Smooth muscle cell (in vitro differentiated cells): ENCODE measurements at regions not wholly inside any gene's neighbourhood (a gene's known extent, or its start where the extent isn't known, plus 50 kb on each side); places are given as distances from the start of the nearest gene placed in this dataset.

ENCODE experiments used
- DNase-seq: peaks from one replicate; lab custom pipeline; 2025; ENCODE audit not compliant: unreplicated experiment; lab: John Stamatoyannopoulos, UW
- H2AFZ ChIP-seq: fragments of 200-600 bp; sonication (generic); 2 replicates; pipeline ENCODE4 v1.6.0; 2016; ENCODE audit warnings: antibody characterized with exemption, low read depth, mild to moderate bottlenecking
- H3F3A ChIP-seq: fragments of 200-600 bp; sonication (generic); 2 replicates; pipeline ENCODE4 v1.6.0; 2017; ENCODE audit warnings: antibody characterized with exemption, low read depth
- H3K27ac ChIP-seq: fragments of 200-600 bp; sonication (generic); 2 replicates; pipeline ENCODE4 v1.5.1; 2016; ENCODE audit warnings: low read depth, mild to moderate bottlenecking
- H3K27me3 ChIP-seq: fragments of 200-600 bp; sonication (generic); 2 replicates; pipeline ENCODE4 v1.6.1; 2016; ENCODE audit warnings: low read depth, mild to moderate bottlenecking
- H3K36me3 ChIP-seq: fragments of 200-600 bp; sonication (generic); 2 replicates; pipeline ENCODE4 v1.5.1; 2016; ENCODE audit warnings: low read depth
- H3K4me1 ChIP-seq: fragments of 200-600 bp; sonication (generic); 2 replicates; pipeline ENCODE4 v1.5.1; 2016; ENCODE audit warnings: low read depth
- H3K4me2 ChIP-seq: fragments of 200-600 bp; sonication (generic); 2 replicates; pipeline ENCODE4 v1.6.0; 2016; ENCODE audit warnings: mild to moderate bottlenecking
- H3K4me3 ChIP-seq: fragments of 200-600 bp; sonication (generic); 2 replicates; pipeline ENCODE4 v1.5.1; 2016; ENCODE audit warnings: mild to moderate bottlenecking
- H3K79me2 ChIP-seq: fragments of 200-600 bp; sonication (generic); 2 replicates; pipeline ENCODE4 v1.6.0; 2016; ENCODE audit warnings: low read depth, mild to moderate bottlenecking
- H3K9ac ChIP-seq: fragments of 200-600 bp; sonication (generic); 2 replicates; pipeline ENCODE4 v1.6.0; 2016; ENCODE audit warnings: low read depth
- H3K9me3 ChIP-seq: fragments of 200-600 bp; sonication (generic); replicated peaks from 2 replicates; pipeline ENCODE4 v1.5.1; 2016; ENCODE audit warnings: low read depth
- H4K20me1 ChIP-seq: fragments of 200-600 bp; sonication (generic); 2 replicates; pipeline ENCODE4 v1.6.0; 2016; ENCODE audit warnings: low read depth
- CTCF ChIP-seq: fragments of 200-600 bp; sonication (generic); IDR thresholded peaks from 2 replicates; pipeline ENCODE4 v1.5.1; 2017; ENCODE audit warnings: borderline replicate concordance, mild to moderate bottlenecking, antibody characterized with exemption; ENCODE audit not compliant: insufficient read depth, poor library complexity, severe bottlenecking
- WGBS: methylation state at CpG from one replicate; pipeline ENCODE4 v1.1.7; 2016; ENCODE audit warnings: low lambda C conversion rate; 5-methylcytosine and 5-hydroxymethylcytosine counted together

- Histone ChIP-seq H3K27me3 (no peaks in the 10 kb centered on the region), H3K27ac (peak overlapping the region; percentile 44), H3K4me3 (no peak overlapping the region), H3F3A (no peaks in the 10 kb centered on the region), H3K36me3 (no peaks in the 10 kb centered on the region), H3K4me2 (peak overlapping the region; percentile 14), H2AFZ (no peak overlapping the region), H3K9me3 (no peaks in the 10 kb centered on the region), H3K9ac (no peak overlapping the region), H3K79me2 (no peaks in the 10 kb centered on the region), H4K20me1 (no peaks in the 10 kb centered on the region), H3K4me1 (peaks cover 14% of the 10 kb centered on the region)
- 47% methylated on average over 4 of the region's 4 CpGs for WGBS
- no peak for DNase-seq
- no peak for TF ChIP-seq CTCF
Measured at GRCh38 chr1:63710308-63710707, 63.5 kb upstream of the ROR1 start.

GRCh38 chr1:63710761-63711380 lies 62.9 kb upstream of the ROR1 start:
- Histone ChIP-seq H3K36me3 (no peaks in the 10 kb centered on the region), H3K9ac (no peak overlapping the region), H3K27me3 (no peaks in the 10 kb centered on the region), H3K4me3 (no peak overlapping the region), H3K4me1 (peaks cover 14% of the 10 kb centered on the region), H3K4me2 (peak overlapping the region; percentile 14), H3K79me2 (no peaks in the 10 kb centered on the region), H3F3A (no peaks in the 10 kb centered on the region), H3K27ac (peak overlapping the region; percentile 44), H4K20me1 (no peaks in the 10 kb centered on the region), H2AFZ (no peak overlapping the region), H3K9me3 (no peaks in the 10 kb centered on the region)
- 67% methylated on average over 1 of the region's 1 CpG for WGBS
- TF ChIP-seq CTCF, result no peak
- no peak for DNase-seq

- WGBS, result 97% methylated on average over 3 of the region's 3 CpGs
- Histone ChIP-seq H2AFZ (no peak overlapping the region), H3K4me1 (peaks cover 20% of the 10 kb centered on the region), H3K27ac (no peak overlapping the region), H3K9me3 (no peaks in the 10 kb centered on the region), H4K20me1 (no peaks in the 10 kb centered on the region), H3K4me3 (no peak overlapping the region), H3K9ac (no peak overlapping the region), H3F3A (peaks cover 3% of the 10 kb centered on the region), H3K79me2 (no peaks in the 10 kb centered on the region), H3K4me2 (no peak overlapping the region), H3K27me3 (no peaks in the 10 kb centered on the region), H3K36me3 (no peaks in the 10 kb centered on the region)
- DNase-seq, result no peak
- no peak for TF ChIP-seq CTCF
Measured at GRCh38 chr1:63713041-63713440, 60.8 kb upstream of the ROR1 start.
